K562 (cell line): ENCODE measurements at regions not wholly inside any gene's neighbourhood (a gene's known extent, or its start where the extent isn't known, plus 50 kb on each side); places are given as distances from the start of the nearest gene placed in this dataset.

Experiments used
- BCL6 ChIP-seq: fragments of 250-450 bp; sonication (Bioruptor Pico); IDR thresholded peaks from 2 replicates; pipeline ENCODE4 v1.4.0; 2020
- E4F1 ChIP-seq: fragments of 250-450 bp; sonication (Bioruptor Pico); IDR thresholded peaks from 2 replicates; pipeline ENCODE4 v1.5.0; 2021; ENCODE audit warnings: mild to moderate bottlenecking, borderline replicate concordance
- FOXP1 ChIP-seq: sonication (generic); formaldehyde crosslinking; IDR thresholded peaks from 2 replicates; pipeline ENCODE4 v1.8.0; 2022; ENCODE audit warnings: mild to moderate bottlenecking, missing genetic modification reagents
- HDAC3 ChIP-seq: fragments of 450-650 bp; IDR thresholded peaks from 2 replicates; pipeline ENCODE4 v1.6.1; 2018; ENCODE audit warnings: borderline replicate concordance, mild to moderate bottlenecking, moderate library complexity; ENCODE audit not compliant: partially characterized antibody
- HNRNPK ChIP-seq: fragments of 200-400 bp; formaldehyde crosslinking; IDR thresholded peaks from one replicate; pipeline ENCODE4 v1.6.1; 2018; ENCODE audit warnings: mild to moderate bottlenecking, low read depth, low read length; ENCODE audit not compliant: poor library complexity, severe bottlenecking
- ZBTB7A ChIP-seq: IDR thresholded peaks from 2 replicates; pipeline ENCODE4 v1.6.1; 2011; ENCODE audit warnings: low read depth, mild to moderate bottlenecking, low read length, moderate library complexity, borderline replicate concordance; ENCODE audit not compliant: control insufficient read depth
- TF ChIP-seq, protein P1 (sequence below), 3 experiments: IDR thresholded peaks in 2 of 3; conservative IDR thresholded peaks in 1 of 3; 2 replicates each; pipeline ENCODE4 v1.5.1; 2011 to 2012; ENCODE audit warnings: low read length in 3 of 3, mild to moderate bottlenecking in 3 of 3, control low read depth in 2 of 3, improper control_type of control experiment in 1 of 3, inconsistent platforms in 1 of 3, low read depth in 1 of 3, mixed read lengths in 1 of 3, moderate library complexity in 1 of 3; ENCODE audit not compliant: insufficient read depth in 2 of 3

DNA sequence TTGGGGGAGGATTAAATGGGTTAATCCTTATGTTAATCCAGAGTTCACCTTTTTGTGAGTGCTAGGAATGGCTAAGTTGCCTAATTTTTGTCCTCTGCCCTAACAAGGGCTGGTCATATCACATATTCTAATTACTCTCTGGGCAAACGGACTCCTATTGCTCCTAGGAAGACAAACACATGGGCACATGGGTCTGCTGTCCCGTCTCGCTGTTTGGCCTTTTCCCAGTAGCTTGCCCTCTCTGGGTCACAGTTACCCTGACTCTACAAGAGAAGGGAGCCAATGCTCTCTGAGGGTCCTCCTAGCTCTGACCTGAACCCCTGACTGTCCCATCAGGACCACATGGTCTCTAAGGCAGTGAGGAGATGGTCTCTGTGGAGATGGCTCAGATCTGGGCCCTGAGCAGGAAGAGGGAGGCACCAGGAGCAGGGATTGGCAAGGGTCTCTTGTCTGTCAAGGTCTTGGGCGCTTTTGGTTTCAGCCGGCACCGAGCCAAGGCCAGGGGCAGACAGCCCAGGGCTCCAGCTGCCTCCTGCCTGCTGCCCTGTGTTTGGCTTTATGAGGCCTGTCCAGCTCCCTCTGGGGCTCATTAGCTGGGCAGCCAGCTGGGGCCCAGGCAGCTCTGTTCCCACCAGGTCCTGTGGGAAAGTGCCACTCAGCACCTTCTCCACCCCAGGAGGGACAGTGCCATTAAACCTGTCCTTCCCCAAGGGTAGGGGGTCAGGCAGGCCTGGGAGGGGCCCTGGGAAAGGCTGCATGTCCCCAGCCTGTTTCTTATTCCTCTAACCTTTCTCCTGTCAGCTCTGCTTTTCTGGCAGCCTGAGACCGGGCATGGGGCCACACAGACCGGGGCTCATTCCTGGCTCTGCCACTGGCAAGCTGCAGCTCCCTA lies 559.9 kb downstream of the MN1 start:
- TF ChIP-seq BCL6 (no peak), HNRNPK (no peak), E4F1 (CRISPR knock-in tag) (no peak), FOXP1 (CRISPR knock-in tag) (no peak), ZBTB7A (no peak), HDAC3 (no peak)
- TF ChIP-seq, protein P1, sequence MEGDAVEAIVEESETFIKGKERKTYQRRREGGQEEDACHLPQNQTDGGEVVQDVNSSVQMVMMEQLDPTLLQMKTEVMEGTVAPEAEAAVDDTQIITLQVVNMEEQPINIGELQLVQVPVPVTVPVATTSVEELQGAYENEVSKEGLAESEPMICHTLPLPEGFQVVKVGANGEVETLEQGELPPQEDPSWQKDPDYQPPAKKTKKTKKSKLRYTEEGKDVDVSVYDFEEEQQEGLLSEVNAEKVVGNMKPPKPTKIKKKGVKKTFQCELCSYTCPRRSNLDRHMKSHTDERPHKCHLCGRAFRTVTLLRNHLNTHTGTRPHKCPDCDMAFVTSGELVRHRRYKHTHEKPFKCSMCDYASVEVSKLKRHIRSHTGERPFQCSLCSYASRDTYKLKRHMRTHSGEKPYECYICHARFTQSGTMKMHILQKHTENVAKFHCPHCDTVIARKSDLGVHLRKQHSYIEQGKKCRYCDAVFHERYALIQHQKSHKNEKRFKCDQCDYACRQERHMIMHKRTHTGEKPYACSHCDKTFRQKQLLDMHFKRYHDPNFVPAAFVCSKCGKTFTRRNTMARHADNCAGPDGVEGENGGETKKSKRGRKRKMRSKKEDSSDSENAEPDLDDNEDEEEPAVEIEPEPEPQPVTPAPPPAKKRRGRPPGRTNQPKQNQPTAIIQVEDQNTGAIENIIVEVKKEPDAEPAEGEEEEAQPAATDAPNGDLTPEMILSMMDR (IDR thresholded peaks at IDR 0.05 in 2 of 3, conservative IDR thresholded peaks at IDR 0.05 in 1 of 3; ENCODE audit: insufficient read depth in 2 of 3, low read depth in 1 of 3, low read length in 3 of 3): no peak
